ENCODE measurements at regions not wholly inside any gene's neighbourhood (a gene's known extent, or its start where the extent isn't known, plus 50 kb on each side); places are given as distances from the start of the nearest gene placed in this dataset.

GRCh38 chr5:129382921-129383672 is 77.0 kb upstream of the ADAMTS19 start:
- Mint-ChIP-seq H3K4me3 (no peak overlapping the region), H3K27ac (no peak overlapping the region), H3K4me1 (no peaks in the 10 kb centered on the region), H3K36me3 (no peaks in the 10 kb centered on the region), H3K27me3 (ENCODE audit: low read depth in 3 of 3) (no peaks in the 10 kb centered on the region), H3K9me3 (peaks cover 0 to 3% (median 0%) of the 10 kb centered on the region in 7 donors)
- Histone ChIP-seq H3K9me3 (replicated peaks in 1 of 2; ENCODE audit: control insufficient read depth in 1 of 2, insufficient read depth in 1 of 2, low read length in 2 of 2) (no peaks in the 10 kb centered on the region), H3K27ac (ENCODE audit: low read depth in 1 of 2, low read length in 2 of 2) (no peak overlapping the region), H2AFZ (ENCODE audit: insufficient read depth, low read depth, low read length, poor library complexity, severe bottlenecking) (no peak overlapping the region), H3K4me2 (replicated peaks; ENCODE audit: extremely low read depth, low read length, poor library complexity, severe bottlenecking) (no peak overlapping the region), H3K9ac (ENCODE audit: insufficient read depth, low read length, poor library complexity, severe bottlenecking) (no peak overlapping the region), H3K36me3 (replicated peaks in 1 of 2; ENCODE audit: control insufficient read depth in 1 of 2, insufficient read depth in 2 of 2, low read length in 2 of 2) (no peaks in the 10 kb centered on the region), H3K79me2 (ENCODE audit: insufficient read depth, low read length) (no peaks in the 10 kb centered on the region), H3K4me1 (ENCODE audit: control insufficient read depth in 1 of 2, insufficient read depth in 2 of 2, low read length in 2 of 2) (no peaks in the 10 kb centered on the region), H4K20me1 (ENCODE audit: insufficient read depth, low read length) (no peaks in the 10 kb centered on the region), H3K27me3 (ENCODE audit: control insufficient read depth in 2 of 2, insufficient read depth in 2 of 2, low read length in 2 of 2) (no peaks in the 10 kb centered on the region), H3K4me3 (replicated peaks in 1 of 3; ENCODE audit: low read depth in 2 of 3, low read length in 3 of 3) (no peak overlapping the region)
- intact Hi-C loops (cut with micrococcal nuclease), result no loop called here
- no peak for TF ChIP-seq CTCF (IDR thresholded peaks at IDR 0.05)
- DNase-seq, result no peak
- WGBS (ENCODE audit: insufficient coverage), result no CpG with 5 or more reads among the region's 1 CpG

DNA sequence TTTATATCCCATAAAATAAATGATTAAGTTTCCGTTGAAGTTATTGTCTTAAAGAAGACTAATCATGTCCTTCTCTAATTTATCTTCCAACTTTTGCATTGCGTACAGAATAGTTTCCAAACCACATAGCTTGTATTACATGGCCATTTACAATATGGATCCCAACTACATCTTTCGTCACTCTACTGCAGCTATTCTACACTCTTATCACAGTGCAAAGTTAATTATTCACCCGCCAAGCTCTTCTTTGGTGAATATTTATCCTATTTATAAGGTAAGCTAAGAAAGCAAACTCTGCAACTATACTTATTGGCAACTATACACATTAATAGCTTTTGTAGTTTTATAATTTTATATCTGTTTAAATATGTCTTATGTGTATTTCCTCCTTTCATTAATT is 75.9 kb upstream of the ADAMTS19 start:
- H3K4me3 ChIP-seq (replicated peaks in 1 of 3; ENCODE audit: low read depth in 2 of 3, low read length in 3 of 3), result no peak overlapping the region
- no peaks in the 10 kb centered on the region for H4K20me1 ChIP-seq (ENCODE audit: insufficient read depth, low read length)
- no peak for TF ChIP-seq CTCF (IDR thresholded peaks at IDR 0.05)
- no peak overlapping the region for H3K4me3 Mint-ChIP-seq
- H3K9me3 Mint-ChIP-seq, result peaks cover 0 to 3% (median 0%) of the 10 kb centered on the region in 7 donors
- no peak overlapping the region for H3K27ac ChIP-seq (ENCODE audit: low read depth in 1 of 2, low read length in 2 of 2)
- H3K9ac ChIP-seq (ENCODE audit: insufficient read depth, low read length, poor library complexity, severe bottlenecking), result no peak overlapping the region
- intact Hi-C loops (cut with micrococcal nuclease), result no loop called here
- no peaks in the 10 kb centered on the region for H3K4me1 ChIP-seq (ENCODE audit: control insufficient read depth in 1 of 2, insufficient read depth in 2 of 2, low read length in 2 of 2)
- no peak overlapping the region for H3K27ac Mint-ChIP-seq
- no peaks in the 10 kb centered on the region for H3K27me3 Mint-ChIP-seq (ENCODE audit: low read depth in 3 of 3)
- DNase-seq, result no peak
- H3K4me1 Mint-ChIP-seq, result no peaks in the 10 kb centered on the region
- WGBS (ENCODE audit: insufficient coverage), result 100% methylated on average over 1 of the region's 4 CpGs
- H3K27me3 ChIP-seq (ENCODE audit: control insufficient read depth in 2 of 2, insufficient read depth in 2 of 2, low read length in 2 of 2), result no peaks in the 10 kb centered on the region
- no peaks in the 10 kb centered on the region for H3K9me3 ChIP-seq (replicated peaks in 1 of 2; ENCODE audit: control insufficient read depth in 1 of 2, insufficient read depth in 1 of 2, low read length in 2 of 2)
- H3K36me3 ChIP-seq (replicated peaks in 1 of 2; ENCODE audit: control insufficient read depth in 1 of 2, insufficient read depth in 2 of 2, low read length in 2 of 2), result no peaks in the 10 kb centered on the region
- H3K4me2 ChIP-seq (replicated peaks; ENCODE audit: extremely low read depth, low read length, poor library complexity, severe bottlenecking), result no peak overlapping the region
- no peaks in the 10 kb centered on the region for H3K79me2 ChIP-seq (ENCODE audit: insufficient read depth, low read length)
- no peak overlapping the region for H2AFZ ChIP-seq (ENCODE audit: insufficient read depth, low read depth, low read length, poor library complexity, severe bottlenecking)
- H3K36me3 Mint-ChIP-seq, result no peaks in the 10 kb centered on the region
